ENCODE measurements at regions not wholly inside any gene's neighbourhood (a gene's known extent, or its start where the extent isn't known, plus 50 kb on each side); places are given as distances from the start of the nearest gene placed in this dataset.
A peak's percentile ranks its signal among the peaks of the same experiment; 100 is the strongest.
"Not testable (repeated sequence)": the region's sequence is repeated elsewhere in the genome, so short reads cannot be mapped to it uniquely, and the experiment has no call there.

DNA sequence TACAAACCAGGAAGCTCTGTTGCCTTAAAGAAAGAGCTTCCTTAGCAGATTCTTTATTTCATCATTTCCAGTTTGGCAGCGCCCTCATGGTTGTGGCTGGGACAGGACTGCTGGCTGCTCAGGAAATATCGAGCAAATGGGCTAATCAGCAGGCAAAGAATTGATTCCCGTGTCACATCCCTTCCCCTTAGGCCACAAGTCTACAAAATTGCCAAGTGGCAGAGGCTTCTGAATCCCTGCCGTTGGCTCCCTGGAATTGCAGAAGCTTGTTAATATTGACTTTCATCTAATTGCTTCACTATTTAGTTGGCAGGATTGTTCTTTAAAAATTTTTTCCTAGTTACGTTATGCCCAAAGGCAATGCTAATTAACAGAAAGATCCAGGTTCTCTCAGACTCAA is 456.3 kb upstream of the ERCC4 start:
- no peak for DNase-seq

DNA sequence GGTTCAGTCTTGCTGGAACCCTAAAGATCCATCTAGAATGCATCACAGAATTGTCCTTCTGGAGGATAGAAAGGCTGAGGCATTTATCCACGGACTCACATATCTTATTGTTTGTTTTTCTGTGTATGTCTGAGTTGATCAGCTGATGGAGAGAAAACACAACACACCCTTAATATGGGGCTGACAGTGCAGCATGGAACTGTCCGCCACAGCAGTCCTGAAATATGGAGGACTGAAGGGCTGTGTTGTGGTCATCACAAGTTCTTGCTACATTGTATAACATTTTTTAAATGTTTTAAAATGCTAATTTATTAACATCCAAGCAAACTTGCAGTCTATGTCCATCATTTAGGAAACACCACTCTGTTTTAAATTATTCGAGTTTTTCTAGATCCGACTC is 448.9 kb upstream of the ERCC4 start:
- DNase-seq: peak in 1 of 3 donors; percentile 1

DNA sequence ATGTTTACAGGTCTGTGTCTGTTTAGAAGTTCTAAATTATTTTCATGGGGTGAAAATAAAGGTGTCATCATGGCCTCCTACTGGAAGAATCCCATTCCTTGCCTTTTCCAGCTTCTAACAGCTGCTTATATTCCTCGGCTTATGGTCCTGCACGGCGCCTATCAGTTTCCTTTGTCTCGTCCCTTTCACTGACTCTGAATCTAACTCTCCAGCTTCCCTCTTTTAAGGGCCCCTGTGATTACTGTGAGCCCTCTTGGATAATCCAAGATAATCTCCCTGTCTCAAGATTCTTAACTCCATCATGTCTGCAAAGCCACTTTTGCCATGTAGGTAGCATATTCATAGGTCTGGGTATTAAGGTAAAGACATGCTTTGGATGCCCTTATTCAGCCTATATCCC is 441.0 kb upstream of the ERCC4 start:
- DNase-seq: no peak

DNA sequence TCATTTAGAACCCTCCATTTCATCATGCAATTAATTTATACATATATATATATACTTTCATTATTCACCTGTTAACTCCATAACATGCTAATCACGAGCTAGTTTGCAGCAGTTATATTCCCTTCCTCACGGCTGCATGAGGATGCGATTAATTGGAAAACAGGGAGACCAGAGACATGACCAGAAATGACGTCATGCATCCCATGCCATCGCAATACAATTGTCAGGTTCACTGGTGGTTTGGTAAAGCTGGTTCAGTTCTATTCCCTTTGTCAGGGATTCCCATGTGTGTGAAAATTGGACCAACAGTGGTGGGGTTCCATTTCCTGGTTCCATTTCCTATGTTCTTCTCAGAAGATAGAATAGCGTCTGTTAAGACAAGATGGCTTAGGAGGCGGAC is 440.4 kb upstream of the ERCC4 start:
- DNase-seq: no peak

DNA sequence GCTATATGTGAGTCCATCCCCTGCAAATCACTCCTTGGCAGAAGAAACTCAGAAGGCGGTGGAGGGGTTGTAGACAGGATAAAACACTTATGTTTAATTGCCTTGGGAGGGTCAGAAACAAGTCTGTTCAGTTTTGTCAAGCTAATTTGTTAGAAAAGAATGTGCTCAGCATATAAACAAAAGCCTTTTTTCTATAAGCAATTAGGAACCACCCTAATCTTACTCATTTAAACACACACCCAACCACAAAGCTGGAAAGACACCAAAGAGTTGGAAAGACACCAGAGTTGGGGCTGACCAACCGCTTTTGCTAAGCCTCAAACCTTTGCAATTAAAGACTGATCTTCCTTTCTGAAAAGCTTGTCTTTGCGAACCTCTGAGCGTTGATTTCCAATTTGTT is 439.2 kb upstream of the ERCC4 start:
- no peak for DNase-seq

DNA sequence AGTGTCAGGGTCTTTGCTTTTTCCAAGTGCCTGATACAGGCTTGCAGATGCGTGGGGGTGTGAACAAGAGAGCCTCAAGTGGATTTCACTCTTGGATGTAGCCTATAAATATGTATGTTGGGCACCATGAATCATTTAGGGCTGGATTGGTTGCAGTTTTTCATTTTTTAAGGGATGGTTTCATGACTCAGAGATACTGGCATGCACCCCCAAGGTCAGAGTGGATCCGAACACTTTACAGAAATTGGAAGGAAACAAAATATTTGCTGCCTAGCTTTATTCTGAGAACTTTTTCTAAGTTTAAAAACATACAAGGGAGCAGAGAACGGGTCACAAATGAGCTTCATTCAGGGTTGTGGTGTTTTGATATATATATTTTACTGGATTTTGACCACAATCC is 436.8 kb upstream of the ERCC4 start:
- no peak for DNase-seq

DNA sequence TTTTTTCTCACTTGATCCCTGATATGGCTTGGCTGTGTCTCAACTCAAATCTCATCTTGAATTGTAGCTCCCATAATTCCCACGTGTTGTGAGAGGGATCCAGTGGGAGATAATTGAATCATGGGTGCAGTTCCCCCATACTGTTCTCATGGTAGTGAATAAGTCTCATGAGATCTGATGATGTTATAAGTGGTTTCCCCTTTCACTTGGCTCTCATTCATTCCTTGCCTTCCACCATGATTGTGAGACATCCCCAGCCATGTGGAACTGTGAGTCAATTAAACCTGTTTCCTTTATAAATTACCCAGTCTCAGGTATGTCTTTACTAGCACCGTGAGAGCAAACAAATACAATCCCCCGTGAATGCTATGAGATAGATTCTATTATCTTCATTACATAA is 430.5 kb upstream of the ERCC4 start:
- not testable (repeated sequence) for DNase-seq

DNA sequence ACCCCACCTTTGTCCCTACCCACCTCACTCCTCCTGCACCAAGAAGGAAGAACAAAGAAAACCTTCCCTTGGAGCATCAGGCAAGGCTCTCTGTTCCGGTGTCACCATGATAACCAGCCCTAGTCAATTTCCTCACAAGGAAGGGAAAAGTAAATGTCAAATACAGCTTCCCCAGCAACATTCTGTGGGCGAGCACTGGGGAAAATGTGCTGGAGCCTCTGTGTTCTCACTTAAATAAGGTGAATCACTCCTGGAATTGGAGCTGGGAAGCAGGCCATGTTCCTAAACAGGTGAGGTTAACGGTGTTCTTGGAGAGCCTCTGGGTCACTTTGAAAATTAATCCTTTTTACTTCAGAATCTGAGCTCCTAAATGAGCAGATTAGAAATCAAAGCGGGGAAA is 427.9 kb upstream of the ERCC4 start:
- DNase-seq: no peak

DNA sequence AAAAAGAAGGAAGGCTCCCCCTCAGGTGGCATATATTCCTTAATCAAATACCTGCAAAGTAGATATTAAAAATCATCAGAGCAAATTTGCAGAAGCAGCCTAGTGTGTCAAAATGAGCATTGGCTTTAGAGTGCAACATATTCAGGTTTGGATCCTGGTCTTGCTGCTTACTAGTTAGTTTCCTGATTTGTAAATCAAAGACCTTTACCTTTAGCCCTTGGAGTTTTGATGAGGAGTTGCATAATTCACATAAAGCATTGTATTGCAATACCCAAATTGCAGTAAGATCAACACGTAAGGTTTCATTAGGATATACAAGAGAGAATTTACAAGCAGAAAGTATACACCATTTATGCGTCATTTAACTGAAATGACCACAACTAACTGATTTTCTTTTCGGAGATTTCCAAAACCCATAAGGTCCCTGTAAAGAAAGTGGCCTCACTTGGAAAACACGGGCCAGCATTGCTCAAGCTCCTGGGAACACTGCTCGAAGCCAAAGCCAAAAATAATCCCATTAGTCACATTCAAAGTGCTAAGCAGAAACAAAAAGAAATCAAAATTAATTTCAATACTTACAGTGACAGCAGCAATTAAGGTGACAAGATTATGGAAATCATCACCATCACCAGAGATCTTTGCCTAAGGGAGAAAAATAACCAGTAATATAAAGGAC is 415.9 kb upstream of the ERCC4 start:
- no peak for DNase-seq

DNA sequence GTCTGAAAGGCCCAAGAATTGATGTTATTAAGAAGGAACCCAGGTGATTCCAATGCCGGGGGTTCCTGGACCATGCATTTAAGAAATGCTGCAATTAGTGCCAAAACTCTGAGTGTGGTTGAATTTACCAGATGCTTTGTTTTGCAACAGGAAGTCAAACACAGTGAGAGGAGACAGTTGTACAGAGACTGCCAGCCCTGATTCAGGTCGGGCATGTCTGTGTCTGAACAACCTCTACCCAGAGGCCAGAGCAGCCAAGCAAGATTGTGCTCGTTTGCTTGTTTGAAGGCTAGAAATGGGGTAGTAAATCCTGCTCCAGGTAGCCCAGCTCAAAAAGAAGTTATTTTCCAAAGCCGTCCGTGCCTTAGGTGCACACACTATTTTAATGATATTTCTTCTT is 412.4 kb upstream of the ERCC4 start:
- DNase-seq: no peak

DNA sequence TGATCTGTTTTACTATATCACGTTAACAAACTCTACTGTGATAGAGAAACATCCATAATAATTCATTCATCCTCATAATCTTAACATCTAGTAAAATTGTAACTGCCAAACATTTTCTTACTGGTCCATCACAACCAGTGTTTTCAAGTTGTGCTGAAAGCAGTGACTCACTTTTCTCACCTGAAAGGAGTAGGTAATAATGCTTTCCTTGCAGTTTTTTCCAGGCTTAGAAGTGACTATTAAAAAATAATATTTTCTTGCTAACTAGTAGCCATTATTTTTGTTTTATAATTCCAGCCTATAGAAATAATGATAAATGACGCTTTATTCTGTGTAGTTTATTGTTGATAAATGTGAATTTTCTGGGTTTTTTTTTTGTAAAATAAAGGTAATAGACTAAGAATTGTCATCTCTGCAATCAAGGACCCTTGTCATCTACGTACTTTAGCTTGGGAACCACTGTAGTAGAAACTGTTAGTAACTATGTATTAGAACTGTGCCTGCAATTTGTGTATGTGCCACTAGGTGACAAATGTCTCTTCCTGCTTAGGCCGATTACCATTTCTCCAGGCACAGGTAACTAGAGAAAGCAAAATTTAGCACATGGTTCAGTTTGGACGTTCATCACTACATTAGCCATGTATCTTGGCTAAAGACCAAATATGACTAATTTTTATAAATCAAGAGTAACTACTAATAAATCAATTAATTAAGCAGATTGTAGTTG is 409.4 kb upstream of the ERCC4 start:
- DNase-seq: no peak

DNA sequence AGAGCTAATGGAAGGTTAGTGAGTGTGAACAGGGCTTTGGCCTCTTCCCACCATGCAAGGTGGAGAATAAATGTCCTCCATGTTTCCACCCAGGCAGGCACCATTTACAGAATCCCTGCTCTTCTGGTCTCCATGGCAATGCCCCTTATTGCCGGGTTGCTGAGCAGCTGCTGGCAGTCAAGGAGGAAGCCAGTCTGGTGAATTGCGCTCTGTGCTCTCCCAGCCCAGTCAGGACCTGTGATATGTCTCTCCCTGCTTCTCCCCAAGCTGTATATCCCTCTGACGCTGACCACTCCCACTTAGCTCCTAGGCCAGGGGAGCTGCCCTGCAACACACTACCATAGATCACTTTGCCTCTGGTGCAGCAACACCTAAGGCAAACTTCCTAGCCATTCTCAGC is 402.1 kb upstream of the ERCC4 start:
- no peak for DNase-seq

DNA sequence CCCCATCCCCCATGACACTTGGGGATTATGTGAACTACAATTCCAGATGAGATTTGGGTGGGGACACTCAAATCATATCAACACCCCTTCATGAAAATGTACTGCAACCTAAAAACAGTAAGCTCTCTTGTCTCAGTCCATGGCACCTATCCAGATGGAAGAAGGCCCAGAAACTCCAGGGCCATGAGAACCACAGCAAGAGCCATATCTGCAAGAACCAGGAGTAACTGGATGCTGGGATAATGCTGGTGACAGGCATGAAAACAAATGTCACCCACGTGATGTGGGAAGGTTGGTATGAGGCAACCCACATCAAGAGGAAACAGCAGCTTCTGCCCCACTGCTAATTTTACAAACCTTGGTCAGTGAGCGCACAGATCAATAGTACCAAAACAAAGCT is 400.1 kb upstream of the ERCC4 start:
- DNase-seq: no peak

DNA sequence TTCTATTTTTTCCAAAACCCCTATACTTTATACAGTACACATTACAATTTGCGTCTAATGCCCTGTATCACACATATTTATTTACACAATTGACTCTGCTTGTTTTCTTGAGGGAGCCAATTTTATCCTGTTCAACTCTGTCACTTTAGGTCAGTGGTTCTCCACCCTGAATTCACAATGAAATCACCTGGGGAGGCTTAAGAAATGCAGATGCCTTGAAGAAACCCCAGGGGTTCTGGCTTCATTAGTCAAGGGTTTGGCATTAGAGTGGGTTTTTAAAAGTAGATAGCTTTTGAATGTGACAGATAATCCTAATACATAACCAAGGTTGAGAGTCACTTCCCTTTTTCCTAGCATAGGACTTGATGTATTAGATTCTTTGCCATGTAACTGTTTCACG is 398.6 kb upstream of the ERCC4 start:
- no peak for DNase-seq

DNA sequence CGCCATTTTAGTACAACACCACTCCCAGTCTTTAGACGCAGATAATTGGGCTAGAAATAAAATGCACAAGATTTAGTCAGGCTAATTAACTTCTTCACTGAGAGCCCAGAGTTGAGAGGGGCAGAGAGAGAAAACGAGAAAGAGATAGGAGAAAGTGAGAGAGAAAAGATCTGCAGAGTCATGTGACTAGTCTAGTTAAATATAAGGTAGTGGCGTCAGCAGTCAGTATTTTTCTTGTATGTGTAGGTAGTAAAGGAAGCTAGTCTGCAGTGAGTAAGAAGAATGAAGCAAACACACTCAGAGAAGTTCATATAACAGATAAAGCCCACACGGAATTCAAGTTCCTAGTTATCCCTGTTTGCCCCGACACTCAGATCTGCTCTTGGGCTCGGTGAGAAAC is 392.6 kb upstream of the ERCC4 start:
- DNase-seq: no peak

DNA sequence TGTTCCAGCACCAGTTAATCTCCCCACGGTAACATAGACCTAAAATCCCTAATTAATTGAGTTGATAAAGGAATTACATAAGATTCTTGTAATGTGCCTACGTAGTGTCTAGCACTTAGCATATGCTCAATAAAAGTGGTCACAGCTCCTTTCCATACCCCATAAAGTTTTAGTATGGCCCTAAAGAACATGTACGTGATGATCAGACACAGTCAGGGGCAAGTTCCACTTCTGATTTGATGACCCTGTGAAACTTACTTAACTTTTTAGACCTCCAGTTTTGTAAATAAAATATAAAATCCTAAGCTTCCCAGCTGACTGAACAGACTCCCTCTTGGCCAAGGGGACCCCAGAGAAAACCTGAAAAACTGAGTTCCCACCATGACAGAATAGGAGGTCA is 391.3 kb upstream of the ERCC4 start:
- no peak for DNase-seq

DNA sequence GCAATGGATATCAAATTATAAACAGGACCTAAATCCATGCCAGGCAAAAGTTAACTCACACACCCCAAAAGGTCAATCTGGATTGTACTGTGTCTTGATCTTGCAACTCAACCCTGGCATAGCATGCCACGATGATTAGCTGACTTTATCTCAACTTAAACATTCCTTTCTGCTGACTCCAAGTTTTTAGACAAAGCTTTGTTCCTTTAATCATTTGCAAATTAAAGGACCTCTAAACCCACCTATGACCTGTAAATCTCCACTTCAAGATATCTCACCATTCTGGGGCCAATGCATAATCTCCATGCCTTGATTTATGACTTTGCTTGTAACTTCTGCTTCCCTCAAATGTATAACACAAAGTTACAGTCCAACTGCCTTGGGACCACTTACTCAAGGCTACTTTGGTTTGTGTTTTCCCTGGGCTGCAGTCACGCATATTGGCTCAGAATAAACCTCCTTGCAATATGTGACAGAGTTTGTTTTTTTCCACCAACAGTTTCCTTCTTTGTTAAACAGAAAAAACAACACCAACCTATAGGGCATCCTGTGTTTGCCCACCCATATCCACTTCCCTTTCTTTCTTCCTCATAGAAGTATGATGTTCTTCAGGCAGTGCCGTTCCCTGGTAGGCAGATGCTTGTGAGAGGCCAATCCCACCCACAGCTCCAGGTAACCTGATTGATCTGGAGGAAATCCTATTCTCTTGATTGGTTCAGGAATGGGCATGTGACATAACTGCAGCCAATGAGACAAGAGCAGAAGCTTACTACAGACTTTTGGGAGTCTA is 390.6 kb upstream of the ERCC4 start:
- no peak for DNase-seq

DNA sequence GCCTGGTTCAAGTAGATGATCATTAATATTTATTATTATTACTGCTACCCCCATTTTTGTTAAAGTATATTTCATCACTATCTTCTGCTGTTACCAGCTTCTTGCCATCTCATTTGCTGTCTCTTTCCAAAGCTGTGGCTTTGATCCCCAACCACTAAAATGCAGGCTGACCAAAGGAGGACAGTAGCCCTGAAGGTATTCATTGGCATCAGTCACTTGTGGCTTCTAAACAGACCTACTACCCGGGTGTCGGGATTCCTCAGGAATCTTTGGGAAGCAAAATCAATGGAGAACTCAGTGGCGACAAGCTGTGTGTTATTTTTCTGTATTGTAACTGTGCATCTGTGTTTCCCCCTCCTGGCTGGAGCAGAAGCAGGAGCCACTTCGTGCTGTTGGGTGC is 379.2 kb upstream of the ERCC4 start:
- DNase-seq: no peak

DNA sequence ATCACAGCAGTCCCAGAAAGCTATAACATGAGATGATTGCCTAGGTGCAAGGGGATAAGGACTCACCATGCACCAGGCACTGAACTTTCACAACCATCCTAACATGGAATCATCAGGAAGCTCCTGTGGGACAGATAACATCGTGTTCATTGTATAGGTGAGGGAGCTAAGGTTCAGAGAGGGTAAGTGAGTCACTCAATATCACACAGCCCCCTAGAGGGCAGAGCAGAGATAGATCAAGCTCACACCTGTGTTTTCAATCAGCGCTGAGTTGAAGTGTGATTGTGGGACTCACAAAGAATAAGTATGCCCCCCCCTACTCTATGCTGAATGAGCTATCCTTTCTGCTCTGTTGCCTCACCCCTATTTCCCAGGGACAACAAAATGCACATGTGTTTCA is 377.7 kb upstream of the ERCC4 start:
- DNase-seq: no peak

DNA sequence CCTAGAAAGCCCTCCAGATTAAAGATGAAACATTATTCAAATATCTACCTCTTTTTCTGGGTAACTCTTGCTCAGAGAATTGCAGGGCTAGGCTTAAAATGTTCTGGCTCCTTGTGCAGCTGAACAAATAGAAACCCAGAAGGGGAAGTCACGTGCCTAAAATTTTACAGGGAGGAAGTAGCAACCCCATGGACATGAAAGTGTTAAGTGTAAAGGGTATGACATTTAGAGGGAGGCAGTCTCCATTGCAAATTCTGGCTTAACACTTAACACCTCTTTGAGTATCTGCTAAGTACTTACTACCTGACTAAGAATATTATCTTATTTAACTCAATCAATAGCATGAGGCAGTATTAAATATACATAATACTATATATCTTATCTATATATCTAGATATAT is 376.1 kb upstream of the ERCC4 start:
- no peak for DNase-seq

DNA sequence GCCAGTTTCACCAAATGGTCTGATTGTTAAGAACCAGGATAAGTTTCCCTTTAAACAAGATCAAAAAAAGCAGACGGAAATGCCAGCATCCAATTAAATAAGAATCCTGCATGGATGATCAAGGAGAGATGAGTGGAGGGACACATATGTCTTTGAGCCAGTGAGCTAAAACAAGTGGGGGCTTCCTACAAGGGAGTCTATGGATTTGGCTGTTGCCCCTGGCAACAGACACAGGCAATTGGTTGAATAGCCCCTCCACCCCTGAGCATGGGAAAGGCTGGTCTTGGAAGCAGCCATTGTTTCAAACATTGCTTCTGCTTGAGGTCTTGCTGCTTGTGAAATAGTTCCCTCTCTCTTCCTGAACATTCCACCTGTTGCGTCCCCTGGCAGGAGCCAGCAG is 374.7 kb upstream of the ERCC4 start:
- no peak for DNase-seq

DNA sequence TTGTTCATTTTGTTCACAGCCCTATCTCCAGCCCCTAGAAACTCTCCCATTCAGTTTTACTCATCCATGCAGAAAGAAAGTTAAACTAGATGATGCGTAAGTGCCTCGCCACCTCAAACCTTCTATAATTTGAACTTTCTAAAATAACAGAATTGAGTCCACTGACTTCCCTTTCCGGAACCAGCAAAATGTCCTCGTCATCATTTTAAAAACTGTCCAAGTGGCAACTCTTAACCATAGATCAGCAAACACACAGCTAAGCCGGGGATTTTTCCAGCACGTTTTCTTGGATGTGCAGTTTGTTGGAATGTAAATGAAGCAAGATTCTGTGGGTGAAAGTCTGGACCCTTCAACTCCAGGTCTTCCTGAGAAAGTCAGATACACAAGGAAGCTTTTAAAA is 369.7 kb upstream of the ERCC4 start:
- DNase-seq: no peak
